ENCODE measurements at regions not wholly inside any gene's neighbourhood (a gene's known extent, or its start where the extent isn't known, plus 50 kb on each side); places are given as distances from the start of the nearest gene placed in this dataset.

DNA sequence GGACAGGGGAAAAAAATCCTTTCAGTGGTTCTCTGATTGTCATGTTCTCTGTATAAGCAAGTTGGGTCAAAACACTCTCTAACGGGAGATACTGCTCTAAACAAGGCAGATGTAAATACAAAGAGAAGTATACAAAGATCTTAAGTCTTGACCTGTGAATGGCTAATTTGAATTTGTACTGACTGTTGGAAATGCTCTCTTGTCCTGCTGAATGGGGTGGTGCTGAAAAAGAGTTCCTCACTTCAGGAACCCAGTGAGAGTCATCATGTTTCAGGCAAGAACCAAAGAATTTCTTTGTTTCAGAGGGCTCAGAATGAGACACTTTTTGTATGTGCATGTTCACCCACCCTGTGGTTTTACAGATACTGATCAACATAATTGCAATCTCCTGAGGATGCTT lies 461.0 kb downstream of the NR2F1-AS1 start:
- H3K4me3 Mint-ChIP-seq, result no peak overlapping the region
- no peaks in the 10 kb centered on the region for H3K27me3 Mint-ChIP-seq (ENCODE audit: low read depth)
- H3K27ac Mint-ChIP-seq, result no peak overlapping the region
- DNase-seq (no peak), ATAC-seq (replicated peaks in 1 of 2) (no peak)
- H3K36me3 Mint-ChIP-seq (ENCODE audit: insufficient read depth in 2 of 2), result no peaks in the 10 kb centered on the region
- no peaks in the 10 kb centered on the region for H3K9me3 Mint-ChIP-seq
- H3K4me1 Mint-ChIP-seq (ENCODE audit: low read depth), result no peaks in the 10 kb centered on the region

GRCh38 chr5:93117751-93118531 lies 463.1 kb downstream of the NR2F1-AS1 start:
- no peaks in the 10 kb centered on the region for H3K9me3 Mint-ChIP-seq

DNA sequence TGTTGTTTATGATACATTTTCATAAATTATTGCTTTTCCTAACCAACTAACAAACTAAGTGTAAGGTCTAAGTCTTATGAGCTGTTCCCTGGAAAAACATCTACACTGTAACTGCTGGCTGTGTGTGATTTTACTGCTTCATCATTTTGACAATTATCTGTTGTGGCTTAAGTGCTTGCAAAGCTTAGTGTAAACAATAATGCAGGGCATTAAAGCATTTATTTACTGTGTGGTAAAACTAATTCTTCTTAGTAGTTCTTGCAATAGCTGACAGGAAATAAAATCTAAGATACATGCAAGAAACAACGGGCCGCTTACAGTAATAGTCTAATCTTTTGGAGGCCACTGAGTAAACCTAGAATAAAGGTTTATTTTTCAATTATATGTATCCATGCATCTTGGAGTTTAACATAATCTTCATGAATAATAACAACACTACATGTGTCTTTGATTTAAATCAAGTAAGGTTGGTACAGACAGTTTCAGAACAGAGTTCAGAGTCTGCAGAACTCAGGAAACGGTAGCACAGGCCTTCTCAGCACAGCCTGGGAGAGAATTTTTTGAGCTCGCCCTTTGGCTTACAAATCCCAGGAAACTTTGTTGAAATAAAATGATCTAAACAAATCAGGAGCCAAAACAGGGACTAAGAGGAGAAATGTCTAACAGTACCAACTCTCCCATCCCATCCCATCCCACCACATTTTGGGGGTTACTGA lies 473.1 kb downstream of the NR2F1-AS1 start:
- H3K36me3 Mint-ChIP-seq (ENCODE audit: insufficient read depth in 2 of 2), result no peaks in the 10 kb centered on the region

More at GRCh38 chr5:93117751-93118531, 463.1 kb downstream of the NR2F1-AS1 start:
- H3K27me3 Mint-ChIP-seq (ENCODE audit: low read depth), result no peaks in the 10 kb centered on the region
- ATAC-seq (replicated peaks in 1 of 2), result no peak
- no peaks in the 10 kb centered on the region for H3K4me1 Mint-ChIP-seq (ENCODE audit: low read depth)
- H3K4me3 Mint-ChIP-seq, result no peak overlapping the region
- DNase-seq, result no peak
- H3K27ac Mint-ChIP-seq, result no peak overlapping the region
- H3K36me3 Mint-ChIP-seq (ENCODE audit: insufficient read depth in 2 of 2), result no peaks in the 10 kb centered on the region

GRCh38 chr5:93107141-93107540 lies 473.9 kb downstream of the NR2F1-AS1 start:
- H3K27ac Mint-ChIP-seq, result no peak overlapping the region
- ATAC-seq (replicated peaks in 1 of 2) (no peak), DNase-seq (no peak)
- no peak overlapping the region for H3K4me3 Mint-ChIP-seq
- no peaks in the 10 kb centered on the region for H3K36me3 Mint-ChIP-seq (ENCODE audit: insufficient read depth in 2 of 2)
- no peaks in the 10 kb centered on the region for H3K27me3 Mint-ChIP-seq (ENCODE audit: low read depth)
- no peaks in the 10 kb centered on the region for H3K4me1 Mint-ChIP-seq (ENCODE audit: low read depth)
- H3K9me3 Mint-ChIP-seq, result peaks cover 0 to 5% of the 10 kb centered on the region in 2 donors

More for the DNA sequence above, 473.1 kb downstream of the NR2F1-AS1 start:
- H3K9me3 Mint-ChIP-seq, result peaks cover 0 to 5% of the 10 kb centered on the region in 2 donors
- DNase-seq (no peak), ATAC-seq (replicated peaks in 1 of 2) (no peak)
- no peaks in the 10 kb centered on the region for H3K27me3 Mint-ChIP-seq (ENCODE audit: low read depth)
- no peaks in the 10 kb centered on the region for H3K4me1 Mint-ChIP-seq (ENCODE audit: low read depth)
- H3K4me3 Mint-ChIP-seq, result no peak overlapping the region
- no peak overlapping the region for H3K27ac Mint-ChIP-seq

- H3K27ac Mint-ChIP-seq, result no peak overlapping the region
Observed at GRCh38 chr5:93101661-93102060, 479.4 kb downstream of the NR2F1-AS1 start.

GRCh38 chr5:93100976-93101375 lies 480.0 kb downstream of the NR2F1-AS1 start:
- Mint-ChIP-seq H3K4me1 (ENCODE audit: low read depth) (no peaks in the 10 kb centered on the region), H3K9me3 (peaks cover 6 to 8% of the 10 kb centered on the region in 2 donors), H3K4me3 (no peak overlapping the region), H3K27me3 (ENCODE audit: low read depth) (no peaks in the 10 kb centered on the region), H3K27ac (no peak overlapping the region), H3K36me3 (ENCODE audit: insufficient read depth in 2 of 2) (no peaks in the 10 kb centered on the region)
- ATAC-seq (replicated peaks in 1 of 2), result no peak
- DNase-seq, result no peak

More at GRCh38 chr5:93101661-93102060, 479.4 kb downstream of the NR2F1-AS1 start:
- ATAC-seq (replicated peaks in 1 of 2), result no peak
- Mint-ChIP-seq H3K36me3 (ENCODE audit: insufficient read depth in 2 of 2) (no peaks in the 10 kb centered on the region), H3K4me1 (ENCODE audit: low read depth) (no peaks in the 10 kb centered on the region), H3K27me3 (ENCODE audit: low read depth) (no peaks in the 10 kb centered on the region), H3K9me3 (peaks cover 5 to 8% of the 10 kb centered on the region in 2 donors), H3K4me3 (no peak overlapping the region)
- no peak for DNase-seq

- no peak for ATAC-seq (replicated peaks in 1 of 2)
- Mint-ChIP-seq H3K9me3 (peaks cover 6 to 8% of the 10 kb centered on the region in 2 donors), H3K27ac (no peak overlapping the region), H3K27me3 (ENCODE audit: low read depth) (no peaks in the 10 kb centered on the region), H3K36me3 (ENCODE audit: insufficient read depth in 2 of 2) (no peaks in the 10 kb centered on the region), H3K4me3 (no peak overlapping the region), H3K4me1 (ENCODE audit: low read depth) (no peaks in the 10 kb centered on the region)
- no peak for DNase-seq
Observed at GRCh38 chr5:93100428-93100827, 480.6 kb downstream of the NR2F1-AS1 start.

- Mint-ChIP-seq H3K4me3 (no peak overlapping the region), H3K27me3 (ENCODE audit: low read depth) (no peaks in the 10 kb centered on the region), H3K9me3 (peaks cover 6 to 8% of the 10 kb centered on the region in 2 donors), H3K27ac (no peak overlapping the region), H3K4me1 (ENCODE audit: low read depth) (no peaks in the 10 kb centered on the region), H3K36me3 (ENCODE audit: insufficient read depth in 2 of 2) (no peaks in the 10 kb centered on the region)
- ATAC-seq (replicated peaks in 1 of 2) (no peak), DNase-seq (no peak)
Observed at GRCh38 chr5:93099902-93100347, 481.1 kb downstream of the NR2F1-AS1 start.

DNA sequence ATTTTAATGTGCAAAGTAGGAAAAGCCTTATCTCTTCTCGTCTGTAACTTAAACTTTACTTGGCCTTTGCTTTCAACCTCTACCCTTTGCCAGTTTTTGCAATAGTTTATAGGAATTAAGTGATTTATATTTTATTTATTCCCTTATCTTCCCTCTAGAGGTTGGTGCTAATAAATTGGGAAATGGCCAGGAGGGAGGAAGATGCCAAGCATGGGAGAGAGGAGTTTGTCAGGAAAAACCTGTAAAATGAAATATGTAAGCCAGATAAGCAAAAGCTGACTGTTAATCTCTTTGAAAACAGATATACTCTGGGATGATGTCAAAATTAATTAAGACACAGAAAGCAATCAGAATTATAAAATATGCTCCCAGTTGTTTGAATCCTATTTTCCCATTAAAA lies 484.5 kb downstream of the NR2F1-AS1 start:
- peaks cover 6% of the 10 kb centered on the region in 2 donors for H3K9me3 Mint-ChIP-seq
- DNase-seq (no peak), ATAC-seq (replicated peaks in 1 of 2) (no peak)
- H3K27ac Mint-ChIP-seq, result no peak overlapping the region
- no peaks in the 10 kb centered on the region for H3K27me3 Mint-ChIP-seq (ENCODE audit: low read depth)
- H3K4me1 Mint-ChIP-seq (ENCODE audit: low read depth), result no peaks in the 10 kb centered on the region
- H3K4me3 Mint-ChIP-seq, result no peak overlapping the region
- no peaks in the 10 kb centered on the region for H3K36me3 Mint-ChIP-seq (ENCODE audit: insufficient read depth in 2 of 2)

GRCh38 chr5:93092349-93093105 lies 488.5 kb downstream of the NR2F1-AS1 start:
- Mint-ChIP-seq H3K36me3 (ENCODE audit: insufficient read depth in 2 of 2) (no peaks in the 10 kb centered on the region), H3K27me3 (ENCODE audit: low read depth) (no peaks in the 10 kb centered on the region), H3K9me3 (peaks cover 1 to 2% of the 10 kb centered on the region in 2 donors), H3K4me3 (no peak overlapping the region), H3K27ac (no peak overlapping the region), H3K4me1 (ENCODE audit: low read depth) (no peaks in the 10 kb centered on the region)
- DNase-seq (no peak), ATAC-seq (replicated peaks in 1 of 2) (no peak)

GRCh38 chr5:93090698-93091097 lies 490.3 kb downstream of the NR2F1-AS1 start:
- Mint-ChIP-seq H3K4me1 (ENCODE audit: low read depth) (no peaks in the 10 kb centered on the region), H3K27me3 (ENCODE audit: low read depth) (no peaks in the 10 kb centered on the region), H3K9me3 (peaks cover 0 to 1% of the 10 kb centered on the region in 2 donors), H3K4me3 (no peak overlapping the region), H3K36me3 (ENCODE audit: insufficient read depth in 2 of 2) (no peaks in the 10 kb centered on the region), H3K27ac (no peak overlapping the region)
- ATAC-seq (replicated peaks in 1 of 2), result no peak
- DNase-seq, result no peak

DNA sequence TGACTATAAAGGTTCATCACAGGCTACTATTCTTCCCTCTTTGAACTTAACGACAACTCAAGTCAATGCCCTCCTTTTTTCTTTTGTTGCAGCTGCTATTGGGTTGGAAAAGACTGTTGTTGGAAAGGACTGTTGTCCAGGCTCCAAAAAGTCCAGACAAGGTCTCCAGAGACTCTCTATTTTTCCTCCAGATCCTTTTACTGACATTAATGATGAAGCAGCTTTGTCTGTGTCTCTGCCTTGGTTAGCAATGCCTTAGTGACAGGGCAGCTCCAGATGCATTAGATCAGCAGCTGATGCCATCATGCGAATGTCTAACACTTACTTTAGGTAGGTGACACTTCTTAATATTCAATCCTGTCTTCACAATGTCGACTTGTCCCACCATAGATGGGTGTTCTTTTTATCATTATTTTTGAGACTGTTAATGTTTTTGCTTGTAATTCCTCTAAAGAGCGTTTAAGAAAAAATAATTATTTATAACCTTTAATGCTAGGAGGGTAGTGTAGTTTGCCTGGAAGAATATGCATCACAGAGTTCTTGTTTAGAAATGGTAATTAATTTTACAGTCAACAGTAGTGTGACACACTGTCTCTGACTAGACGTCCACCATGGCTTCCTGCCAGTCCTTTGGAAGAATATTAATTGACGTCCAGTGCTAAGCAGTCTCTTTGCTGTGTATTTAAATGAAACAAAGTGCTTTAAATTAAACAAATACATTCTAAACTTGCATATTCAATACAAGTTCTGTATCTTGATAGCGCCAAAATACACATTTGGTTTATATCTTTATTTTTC lies 492.2 kb downstream of the NR2F1-AS1 start:
- no peak for ATAC-seq (replicated peaks in 1 of 2)
- no peaks in the 10 kb centered on the region for H3K27me3 Mint-ChIP-seq (ENCODE audit: low read depth)
- no peaks in the 10 kb centered on the region for H3K4me1 Mint-ChIP-seq (ENCODE audit: low read depth)
- no peak for DNase-seq
- H3K36me3 Mint-ChIP-seq (ENCODE audit: insufficient read depth in 2 of 2), result no peaks in the 10 kb centered on the region
- no peak overlapping the region for H3K27ac Mint-ChIP-seq
- H3K4me3 Mint-ChIP-seq, result no peak overlapping the region
- peaks cover 0 to 1% of the 10 kb centered on the region in 2 donors for H3K9me3 Mint-ChIP-seq
